ENCODE measurements at regions not wholly inside any gene's neighbourhood (a gene's known extent, or its start where the extent isn't known, plus 50 kb on each side); places are given as distances from the start of the nearest gene placed in this dataset.

- intact Hi-C loops (cut with DNase I; ENCODE audit: low total_unique reads), result no loop called here
- H3K4me1 ChIP-seq, result peaks cover 0 to 6% (median 3%) of the 10 kb centered on the region in 4 donors
- no peak for TF ChIP-seq CTCF (IDR thresholded peaks at IDR 0.05)
- DNase-seq, result no peak
- no peak overlapping the region for H3K27ac ChIP-seq
- no peak overlapping the region for H3K4me3 ChIP-seq
- no peaks in the 10 kb centered on the region for H3K9me3 ChIP-seq
- H3K27me3 ChIP-seq, result no peaks in the 10 kb centered on the region
- no peaks in the 10 kb centered on the region for H3K36me3 ChIP-seq
Measured at GRCh38 chr12:25794571-25794970, 163.9 kb upstream of the RASSF8 start.

- DNase-seq, result no peak
- H3K4me1 ChIP-seq, result no peaks in the 10 kb centered on the region
- no peak for TF ChIP-seq CTCF (IDR thresholded peaks at IDR 0.05)
- H3K9me3 ChIP-seq, result no peaks in the 10 kb centered on the region
- no peaks in the 10 kb centered on the region for H3K36me3 ChIP-seq
- intact Hi-C loops (cut with DNase I; ENCODE audit: low total_unique reads), result no loop called here
- H3K27me3 ChIP-seq, result no peaks in the 10 kb centered on the region
- H3K4me3 ChIP-seq, result no peak overlapping the region
- H3K27ac ChIP-seq, result no peak overlapping the region
Measured at GRCh38 chr12:25796523-25797000, 161.9 kb upstream of the RASSF8 start.

GRCh38 chr12:25797386-25797785 is 161.1 kb upstream of the RASSF8 start:
- Histone ChIP-seq H3K27me3 (no peaks in the 10 kb centered on the region), H3K4me3 (no peak overlapping the region), H3K27ac (no peak overlapping the region), H3K36me3 (no peaks in the 10 kb centered on the region), H3K9me3 (no peaks in the 10 kb centered on the region), H3K4me1 (no peaks in the 10 kb centered on the region)
- no peak for DNase-seq
- intact Hi-C loops (cut with DNase I; ENCODE audit: low total_unique reads), result no loop called here
- TF ChIP-seq CTCF (IDR thresholded peaks at IDR 0.05), result no peak

GRCh38 chr12:25797949-25798348 is 160.5 kb upstream of the RASSF8 start:
- H3K27ac ChIP-seq, result no peak overlapping the region
- H3K4me3 ChIP-seq, result no peak overlapping the region
- DNase-seq, result no peak
- H3K4me1 ChIP-seq, result no peaks in the 10 kb centered on the region
- H3K36me3 ChIP-seq, result no peaks in the 10 kb centered on the region
- no peaks in the 10 kb centered on the region for H3K27me3 ChIP-seq
- no peaks in the 10 kb centered on the region for H3K9me3 ChIP-seq
- intact Hi-C loops (cut with DNase I; ENCODE audit: low total_unique reads), result no loop called here
- no peak for TF ChIP-seq CTCF (IDR thresholded peaks at IDR 0.05)

GRCh38 chr12:25800101-25800500 is 158.4 kb upstream of the RASSF8 start:
- intact Hi-C loops (cut with DNase I; ENCODE audit: low total_unique reads), result no loop called here
- Histone ChIP-seq H3K9me3 (no peaks in the 10 kb centered on the region), H3K4me3 (no peak overlapping the region), H3K4me1 (no peaks in the 10 kb centered on the region), H3K36me3 (no peaks in the 10 kb centered on the region), H3K27ac (no peak overlapping the region), H3K27me3 (no peaks in the 10 kb centered on the region)
- no peak for DNase-seq
- TF ChIP-seq CTCF (IDR thresholded peaks at IDR 0.05), result no peak

GRCh38 chr12:25801734-25802133 is 156.7 kb upstream of the RASSF8 start:
- Histone ChIP-seq H3K36me3 (no peaks in the 10 kb centered on the region), H3K4me3 (no peak overlapping the region), H3K27me3 (no peaks in the 10 kb centered on the region), H3K27ac (no peak overlapping the region), H3K9me3 (no peaks in the 10 kb centered on the region), H3K4me1 (no peaks in the 10 kb centered on the region)
- no peak for DNase-seq
- intact Hi-C loops (cut with DNase I; ENCODE audit: low total_unique reads), result no loop called here
- no peak for TF ChIP-seq CTCF (IDR thresholded peaks at IDR 0.05)

Measured in tibial artery (tissue), 4 donors.